Neutrophil (primary cell): ENCODE measurements at regions not wholly inside any gene's neighbourhood (a gene's known extent, or its start where the extent isn't known, plus 50 kb on each side); places are given as distances from the start of the nearest gene placed in this dataset.

Experiments
- H3K27ac ChIP-seq: fragments of 200-600 bp; sonication (generic); 2 replicates; pipeline ENCODE4 v1.5.1; 2016; ENCODE audit warnings: mild to moderate bottlenecking, moderate library complexity
- H3K27me3 ChIP-seq: fragments of 200-600 bp; sonication (generic); 2 replicates; pipeline ENCODE4 v1.6.0; 2016; ENCODE audit warnings: mild to moderate bottlenecking
- H3K36me3 ChIP-seq: fragments of 200-600 bp; sonication (generic); 2 replicates; pipeline ENCODE4 v1.5.1; 2017
- H3K4me1 ChIP-seq, 2 experiments: fragments of 200-600 bp in 1 of 2; sonication (generic) in 1 of 2; 1 replicate in 1 of 2; 2 replicates in 1 of 2; pipeline versions ENCODE4 v1.5.1 to v1.6.1; 2013 to 2016; ENCODE audit warnings: low read depth in 1 of 2, low read length in 1 of 2, mild to moderate bottlenecking in 1 of 2, moderate library complexity in 1 of 2; ENCODE audit not compliant: control insufficient read depth in 1 of 2, insufficient read depth in 1 of 2
- H3K4me3 ChIP-seq, 2 experiments: fragments of 200-600 bp in 1 of 2; sonication (generic) in 1 of 2; 1 replicate in 1 of 2; 2 replicates in 1 of 2; pipeline ENCODE4 v1.5.1; 2013 to 2016; ENCODE audit warnings: low read depth in 1 of 2, low read length in 1 of 2, mild to moderate bottlenecking in 1 of 2, moderate library complexity in 1 of 2
- H3K9me3 ChIP-seq: fragments of 200-600 bp; sonication (generic); 2 replicates; pipeline ENCODE4 v1.5.1; 2016
- CTCF ChIP-seq: fragments of 200-600 bp; sonication (generic); IDR thresholded peaks from 2 replicates; pipeline ENCODE4 v1.5.1; 2016; ENCODE audit warnings: antibody characterized with exemption

- Histone ChIP-seq H3K9me3 (no peaks in the 10 kb centered on the region), H3K4me1 (no peaks in the 10 kb centered on the region), H3K4me3 (no peak overlapping the region), H3K27me3 (no peaks in the 10 kb centered on the region), H3K36me3 (no peaks in the 10 kb centered on the region), H3K27ac (no peak overlapping the region)
- no peak for TF ChIP-seq CTCF
These were observed 533.8 kb upstream of the CDH5 start for GRCh38 chr16:65832679-65833078.

- Histone ChIP-seq H3K4me1 (no peaks in the 10 kb centered on the region), H3K27me3 (no peaks in the 10 kb centered on the region), H3K36me3 (no peaks in the 10 kb centered on the region), H3K4me3 (no peak overlapping the region), H3K9me3 (no peaks in the 10 kb centered on the region), H3K27ac (no peak overlapping the region)
- TF ChIP-seq CTCF = no peak
These were observed 534.4 kb upstream of the CDH5 start for GRCh38 chr16:65831903-65832666.

- Histone ChIP-seq H3K27me3 (no peaks in the 10 kb centered on the region), H3K36me3 (no peaks in the 10 kb centered on the region), H3K4me1 (no peaks in the 10 kb centered on the region), H3K9me3 (no peaks in the 10 kb centered on the region), H3K4me3 (no peak overlapping the region), H3K27ac (no peak overlapping the region)
- TF ChIP-seq CTCF = no peak
These were observed 537.4 kb upstream of the CDH5 start for GRCh38 chr16:65829076-65829475.

GRCh38 chr16:65828296-65828695 lies 538.2 kb upstream of the CDH5 start:
- Histone ChIP-seq H3K4me3 (no peak overlapping the region), H3K4me1 (no peaks in the 10 kb centered on the region), H3K27ac (no peak overlapping the region), H3K9me3 (no peaks in the 10 kb centered on the region), H3K27me3 (no peaks in the 10 kb centered on the region), H3K36me3 (no peaks in the 10 kb centered on the region)
- no peak for TF ChIP-seq CTCF

- no peak for TF ChIP-seq CTCF
- no peaks in the 10 kb centered on the region for H3K27me3 ChIP-seq
- H3K9me3 ChIP-seq = no peaks in the 10 kb centered on the region
- H3K36me3 ChIP-seq = no peaks in the 10 kb centered on the region
- no peak overlapping the region for H3K27ac ChIP-seq
- H3K4me1 ChIP-seq = no peaks in the 10 kb centered on the region
- H3K4me3 ChIP-seq = no peak overlapping the region
These were observed 539.3 kb upstream of the CDH5 start for GRCh38 chr16:65827231-65827630.
